ENCODE measurements at regions not wholly inside any gene's neighbourhood (a gene's known extent, or its start where the extent isn't known, plus 50 kb on each side); places are given as distances from the start of the nearest gene placed in this dataset.

DNA sequence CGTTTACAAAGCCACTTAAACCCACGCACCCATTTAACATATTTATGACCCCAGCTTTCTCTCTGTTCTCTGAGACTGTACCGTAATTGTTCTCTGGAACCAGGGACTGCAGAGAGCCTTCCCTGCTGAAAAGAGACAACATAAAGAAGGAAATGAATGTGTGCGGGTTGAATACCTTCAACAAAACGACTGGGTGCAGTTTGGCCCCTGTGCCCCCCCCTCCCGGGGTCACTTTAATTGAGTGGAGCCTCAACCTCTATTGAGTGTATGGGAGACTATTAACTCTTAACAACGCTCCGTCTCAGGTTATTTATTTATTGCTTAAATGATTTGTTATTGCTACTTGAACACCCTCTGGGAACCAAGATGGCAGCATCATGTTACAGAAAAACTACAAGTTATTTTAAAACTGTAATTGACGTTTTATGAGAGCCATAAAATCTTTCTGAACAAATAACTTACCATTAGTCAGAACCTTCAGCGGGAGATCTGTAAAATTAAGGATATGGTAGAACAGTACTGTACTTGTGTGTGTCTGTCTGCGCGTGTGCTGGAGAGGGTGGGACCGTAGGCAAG lies 70.6 kb downstream of the GAS1 start:
- TF ChIP-seq, protein P1, sequence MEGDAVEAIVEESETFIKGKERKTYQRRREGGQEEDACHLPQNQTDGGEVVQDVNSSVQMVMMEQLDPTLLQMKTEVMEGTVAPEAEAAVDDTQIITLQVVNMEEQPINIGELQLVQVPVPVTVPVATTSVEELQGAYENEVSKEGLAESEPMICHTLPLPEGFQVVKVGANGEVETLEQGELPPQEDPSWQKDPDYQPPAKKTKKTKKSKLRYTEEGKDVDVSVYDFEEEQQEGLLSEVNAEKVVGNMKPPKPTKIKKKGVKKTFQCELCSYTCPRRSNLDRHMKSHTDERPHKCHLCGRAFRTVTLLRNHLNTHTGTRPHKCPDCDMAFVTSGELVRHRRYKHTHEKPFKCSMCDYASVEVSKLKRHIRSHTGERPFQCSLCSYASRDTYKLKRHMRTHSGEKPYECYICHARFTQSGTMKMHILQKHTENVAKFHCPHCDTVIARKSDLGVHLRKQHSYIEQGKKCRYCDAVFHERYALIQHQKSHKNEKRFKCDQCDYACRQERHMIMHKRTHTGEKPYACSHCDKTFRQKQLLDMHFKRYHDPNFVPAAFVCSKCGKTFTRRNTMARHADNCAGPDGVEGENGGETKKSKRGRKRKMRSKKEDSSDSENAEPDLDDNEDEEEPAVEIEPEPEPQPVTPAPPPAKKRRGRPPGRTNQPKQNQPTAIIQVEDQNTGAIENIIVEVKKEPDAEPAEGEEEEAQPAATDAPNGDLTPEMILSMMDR (IDR thresholded peaks at IDR 0.05; ENCODE audit: insufficient read depth, low read depth, low read length) = no peak
- TF ChIP-seq EZH2 (IDR thresholded peaks at IDR 0.05; ENCODE audit: insufficient read depth, low read length) = no peak

All from astrocyte (in vitro differentiated cells and primary cell).